Erythroblast (primary cell): ENCODE measurements at regions not wholly inside any gene's neighbourhood (a gene's known extent, or its start where the extent isn't known, plus 50 kb on each side); places are given as distances from the start of the nearest gene placed in this dataset.

ENCODE experiments used
- GATA1 ChIP-seq: IDR thresholded peaks from 2 replicates; pipeline ENCODE4 v1.6.1; 2011; ENCODE audit warnings: low read depth, mild to moderate bottlenecking, control low read depth, low read length, moderate library complexity
- POLR2A ChIP-seq: IDR thresholded peaks from 2 replicates; pipeline ENCODE4 v1.6.1; 2011; ENCODE audit warnings: mild to moderate bottlenecking, low read length

DNA sequence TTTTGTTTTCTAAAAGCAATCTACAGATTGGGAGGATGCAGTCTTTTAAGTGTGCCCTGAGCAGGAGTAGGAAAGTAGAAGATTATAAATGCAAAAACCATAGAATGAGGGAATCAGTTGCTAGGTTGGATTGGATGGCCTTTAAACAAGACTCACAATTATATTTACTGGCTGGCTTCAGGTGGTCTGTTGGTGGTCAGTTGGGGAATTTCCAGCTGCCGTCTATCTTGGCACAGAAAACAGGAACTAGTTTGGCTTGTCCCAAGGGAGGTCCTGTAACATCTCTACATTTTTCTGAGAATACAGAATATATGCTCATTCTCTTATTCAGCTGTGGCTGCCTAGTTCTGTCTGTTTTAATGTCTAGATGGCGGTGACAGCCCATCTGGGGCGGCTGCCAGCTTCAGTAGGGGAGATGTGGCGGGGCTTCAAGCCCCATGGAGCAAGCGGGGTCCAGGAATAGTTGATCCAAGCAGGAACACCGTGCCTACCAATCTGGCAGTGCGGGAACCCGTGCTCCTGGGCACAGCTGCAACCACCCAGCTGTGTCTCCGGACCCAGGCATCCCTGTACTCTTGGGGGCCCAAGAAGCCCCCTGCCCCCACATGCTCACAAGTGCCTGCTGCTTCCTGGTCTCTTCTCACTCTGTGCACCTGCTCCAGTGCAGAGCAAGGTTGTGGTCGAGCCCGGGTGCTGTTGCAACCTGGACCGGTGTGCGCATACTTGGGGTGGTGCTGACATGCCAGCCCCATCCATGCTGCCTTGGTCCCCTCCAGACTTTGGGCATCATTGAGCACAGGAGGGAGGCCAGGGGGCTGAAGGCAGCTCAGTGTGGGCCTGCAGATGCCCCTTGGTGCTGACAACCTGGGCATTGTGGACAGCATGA is 1182.6 kb downstream of the AMY1C start:
- TF ChIP-seq POLR2A = no peak
- no peak for TF ChIP-seq GATA1
